Pancreas (tissue), 10 donors: ENCODE measurements at regions not wholly inside any gene's neighbourhood (a gene's known extent, or its start where the extent isn't known, plus 50 kb on each side); places are given as distances from the start of the nearest gene placed in this dataset.

ENCODE experiments used
- ATAC-seq, 4 donors: fragments of 200-7000 bp; cut with Tn5 transposase; one replicate each; pipeline versions ENCODE4 v1.8.0 to v1.9.1; 2020; ENCODE audit warnings: mild to moderate bottlenecking in 4 of 4, moderate library complexity in 4 of 4
- DNase-seq, 6 donors: peaks; one replicate each; pipeline ENCODE4 v3.0.0-alpha.2; 2020
- FAIRE-seq: peaks from 2 replicates; lab custom pipeline; 2012; peaks lifted over from hg19 to GRCh38; lab: Jason Lieb, UNC
- H3K27ac ChIP-seq, 4 donors: fragments of 200-600 bp; sonication (generic); 1 replicate in 3 of 4; 2 replicates in 1 of 4; pipeline versions ENCODE4 v1.5.0 to v1.8.0; 2020
- H3K27me3 ChIP-seq, 4 donors: fragments of 200-600 bp; one replicate each; pipeline ENCODE4 v1.8.0; 2021
- H3K36me3 ChIP-seq, 3 donors: fragments of 200-600 bp; sonication (generic) in 1 of 3; one replicate each; pipeline versions ENCODE4 v1.5.0 to v1.8.0; 2020 to 2021
- H3K4me1 ChIP-seq, 3 donors: fragments of 200-600 bp; one replicate each; pipeline ENCODE4 v1.8.0; 2021
- H3K4me3 ChIP-seq, 4 donors: fragments of 200-600 bp; sonication (generic) in 2 of 4; one replicate each; pipeline versions ENCODE4 v1.5.0 to v1.8.0; 2020 to 2021
- H3K9me3 ChIP-seq, 4 donors: fragments of 200-600 bp; one replicate each; pipeline ENCODE4 v1.8.0; 2021
- WGBS, 2 donors: extraction: QIAGEN DNeasy Blood & Tissue Kit; methylation state at CpG; one replicate each; pipeline ENCODE4 v1.1.7; 2013; 5-methylcytosine and 5-hydroxymethylcytosine counted together
- intact Hi-C, 3 donors: fragments of 100-400 bp; cut with DNase I; formaldehyde crosslinking; loops; one replicate each; pipeline versions ENCODE4 v1.11.1 to v1.14.2; 2022
- TF ChIP-seq, protein P1 (sequence below), 4 donors: fragments of 200-600 bp; sonication (generic) in 3 of 4; IDR thresholded peaks; one replicate each; pipeline versions ENCODE4 v1.5.0 to v1.8.0; 2021; ENCODE audit warnings: antibody characterized with exemption in 4 of 4
- donor health status: healthy with polysubstance abuse.
- donor health status: DM: no; HTN: no; CAD: no; lungs with moderate emphysema.
- donor health status: DM: no; HTN: no; CAD: no.
- donor health status: control.
- donor health status: control.
- donor health status: Bipolar disorder and iron deficiency.
- donor health status: DM: yes; HTN: yes; CAD: no.
- donor health status: DM: no; HTN: no; CAD: no.
- donor health status: DM: no; HTN: no; CAD: no.
- donor health status: DM: yes; HTN: yes; CAD: no.

DNA sequence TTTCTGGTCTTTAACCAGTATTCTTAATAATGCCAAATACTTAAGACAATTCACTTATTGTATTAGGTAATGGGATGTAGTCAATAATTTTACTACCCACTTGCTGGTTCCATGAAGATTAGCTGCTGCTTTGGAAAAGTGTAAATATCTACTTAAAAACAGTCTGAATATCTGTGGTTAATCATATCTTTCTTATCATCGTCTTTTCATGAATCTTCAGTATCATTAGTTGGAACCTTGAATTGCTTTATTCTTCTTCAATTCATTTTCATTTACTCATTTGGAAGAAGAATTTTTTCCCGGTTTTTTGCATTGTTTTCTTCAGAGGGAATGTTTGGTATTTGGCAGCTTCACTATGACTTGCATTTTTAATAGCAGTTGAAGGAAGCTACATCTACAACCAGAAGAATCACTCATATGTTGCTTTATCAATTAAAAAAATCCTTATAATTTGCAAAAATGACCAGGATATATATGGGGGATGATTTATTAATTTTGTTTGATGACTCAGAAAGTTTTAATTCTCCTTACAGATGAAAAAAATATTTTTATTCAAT, 1398.3 kb upstream of the CDH6 start:
- Histone ChIP-seq H3K27ac (no peak overlapping the region), H3K9me3 (no peaks in the 10 kb centered on the region), H3K4me1 (no peaks in the 10 kb centered on the region), H3K27me3 (no peaks in the 10 kb centered on the region), H3K4me3 (no peak overlapping the region), H3K36me3 (no peaks in the 10 kb centered on the region)
- TF ChIP-seq, protein P1, sequence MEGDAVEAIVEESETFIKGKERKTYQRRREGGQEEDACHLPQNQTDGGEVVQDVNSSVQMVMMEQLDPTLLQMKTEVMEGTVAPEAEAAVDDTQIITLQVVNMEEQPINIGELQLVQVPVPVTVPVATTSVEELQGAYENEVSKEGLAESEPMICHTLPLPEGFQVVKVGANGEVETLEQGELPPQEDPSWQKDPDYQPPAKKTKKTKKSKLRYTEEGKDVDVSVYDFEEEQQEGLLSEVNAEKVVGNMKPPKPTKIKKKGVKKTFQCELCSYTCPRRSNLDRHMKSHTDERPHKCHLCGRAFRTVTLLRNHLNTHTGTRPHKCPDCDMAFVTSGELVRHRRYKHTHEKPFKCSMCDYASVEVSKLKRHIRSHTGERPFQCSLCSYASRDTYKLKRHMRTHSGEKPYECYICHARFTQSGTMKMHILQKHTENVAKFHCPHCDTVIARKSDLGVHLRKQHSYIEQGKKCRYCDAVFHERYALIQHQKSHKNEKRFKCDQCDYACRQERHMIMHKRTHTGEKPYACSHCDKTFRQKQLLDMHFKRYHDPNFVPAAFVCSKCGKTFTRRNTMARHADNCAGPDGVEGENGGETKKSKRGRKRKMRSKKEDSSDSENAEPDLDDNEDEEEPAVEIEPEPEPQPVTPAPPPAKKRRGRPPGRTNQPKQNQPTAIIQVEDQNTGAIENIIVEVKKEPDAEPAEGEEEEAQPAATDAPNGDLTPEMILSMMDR (IDR thresholded peaks at IDR 0.05), result no peak
- ATAC-seq (no peak), FAIRE-seq (no peak), DNase-seq (no peak)
- intact Hi-C loops, result no loop called here
- WGBS, 2 donors, result 25 to 35% methylated on average over 2 of the region's 2 CpGs

DNA sequence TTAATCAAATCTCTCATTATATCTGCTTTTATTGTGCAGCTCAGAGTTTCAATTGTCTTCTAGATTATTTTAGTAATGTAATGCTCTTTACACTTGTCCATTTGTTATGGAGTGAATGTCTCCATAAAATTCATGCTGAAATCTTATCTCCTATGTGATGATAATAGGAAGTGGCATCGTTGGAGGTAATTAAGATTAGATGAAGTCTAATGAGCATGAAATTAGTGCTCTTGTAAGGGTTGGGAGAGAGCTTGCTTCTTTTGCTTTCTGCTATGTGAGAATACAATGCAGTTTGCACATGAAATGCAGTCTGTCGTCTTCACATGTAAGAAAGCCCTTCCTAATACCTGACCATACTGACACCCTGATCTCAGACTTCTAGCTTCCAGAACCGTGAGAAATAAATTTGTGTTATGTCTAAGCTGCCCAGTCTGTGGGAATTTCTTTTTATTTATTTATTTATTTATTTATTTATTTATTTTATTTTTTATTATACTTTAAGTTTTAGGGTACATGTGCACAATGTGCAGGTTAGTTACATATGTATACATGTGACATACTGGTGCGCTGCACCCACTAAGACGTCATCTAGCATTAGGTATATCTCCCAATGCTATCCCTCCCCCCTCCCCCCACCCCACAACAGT, 1399.2 kb upstream of the CDH6 start:
- intact Hi-C loops, result no loop called here
- TF ChIP-seq, protein P1 (IDR thresholded peaks at IDR 0.05), result no peak
- Histone ChIP-seq H3K27me3 (no peaks in the 10 kb centered on the region), H3K4me1 (no peaks in the 10 kb centered on the region), H3K4me3 (no peak overlapping the region), H3K36me3 (no peaks in the 10 kb centered on the region), H3K27ac (no peak overlapping the region), H3K9me3 (no peaks in the 10 kb centered on the region)
- ATAC-seq (no peak), DNase-seq (no peak), FAIRE-seq (no peak)
- WGBS, 2 donors, result 42 to 48% methylated on average over 5 of the region's 5 CpGs

DNA sequence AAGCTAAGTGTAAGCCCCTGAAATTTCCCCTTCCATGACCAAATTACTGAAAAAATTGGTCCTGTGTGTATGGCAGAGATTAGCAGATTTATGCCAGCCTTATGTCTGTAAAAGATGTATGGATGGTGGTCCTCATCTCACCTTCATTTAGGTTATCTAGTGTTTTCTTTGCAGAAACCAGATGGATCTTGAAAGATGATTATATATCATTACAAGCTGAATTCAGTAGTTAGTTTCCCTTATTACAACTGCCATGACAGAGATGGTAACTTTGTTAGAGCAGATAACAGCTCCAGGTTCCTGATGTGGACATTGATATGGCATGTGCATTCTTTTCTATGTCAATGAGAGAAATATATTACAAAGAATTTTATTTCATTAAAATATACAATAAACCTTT, 1403.2 kb upstream of the CDH6 start:
- intact Hi-C loops, result no loop called here
- Histone ChIP-seq H3K4me1 (no peaks in the 10 kb centered on the region), H3K36me3 (no peaks in the 10 kb centered on the region), H3K27me3 (no peaks in the 10 kb centered on the region), H3K27ac (no peak overlapping the region), H3K4me3 (no peak overlapping the region), H3K9me3 (no peaks in the 10 kb centered on the region)
- no peak for FAIRE-seq
- TF ChIP-seq, protein P1 (IDR thresholded peaks at IDR 0.05), result no peak
- no peak for DNase-seq
- ATAC-seq, result no peak

DNA sequence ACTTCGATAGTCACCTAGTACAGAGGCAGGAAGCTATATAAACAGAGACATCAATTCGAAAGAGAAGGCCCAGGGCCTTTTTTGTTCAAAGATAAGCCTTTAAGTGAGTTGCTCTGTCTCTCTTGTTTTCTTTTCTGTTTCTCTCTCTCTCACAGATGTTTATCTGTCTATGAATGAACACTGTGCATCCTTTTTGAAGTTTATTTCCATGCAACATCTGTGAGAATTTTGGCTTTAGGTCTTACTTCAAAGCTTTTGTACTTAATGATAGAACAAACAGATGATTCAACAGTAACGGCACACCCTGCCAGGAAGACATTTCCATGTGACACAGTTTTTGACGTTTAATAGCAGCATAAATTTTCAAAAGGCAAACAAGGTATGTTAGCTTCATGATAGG, 1413.1 kb upstream of the CDH6 start:
- Histone ChIP-seq H3K9me3 (no peaks in the 10 kb centered on the region), H3K4me1 (no peaks in the 10 kb centered on the region), H3K27me3 (no peaks in the 10 kb centered on the region), H3K36me3 (no peaks in the 10 kb centered on the region), H3K27ac (no peak overlapping the region), H3K4me3 (no peak overlapping the region)
- ATAC-seq (no peak), FAIRE-seq (no peak), DNase-seq (no peak)
- TF ChIP-seq, protein P1 (IDR thresholded peaks at IDR 0.05), result no peak
- intact Hi-C loops, result no loop called here
- WGBS, 2 donors, result 28 to 33% methylated on average over 4 of the region's 4 CpGs

DNA sequence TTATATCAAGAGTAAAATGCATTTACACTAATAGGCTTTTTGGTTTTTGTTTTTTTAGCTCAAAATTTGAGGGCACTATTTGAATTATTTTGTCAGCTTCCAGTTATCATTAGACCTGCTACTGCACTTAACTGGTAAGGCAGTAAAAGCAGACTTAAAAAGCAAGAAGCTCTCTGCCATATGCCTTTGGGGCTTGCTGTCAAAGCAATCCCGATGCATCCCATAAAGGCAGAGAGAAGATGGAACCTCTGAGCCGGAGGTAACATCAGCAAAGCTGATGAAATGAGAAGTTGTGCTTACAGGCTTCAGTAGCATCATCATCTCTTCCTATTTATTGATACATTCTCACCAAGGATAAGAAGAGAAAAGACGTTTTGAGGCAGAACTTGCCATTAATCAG, 1414.3 kb upstream of the CDH6 start:
- Histone ChIP-seq H3K9me3 (no peaks in the 10 kb centered on the region), H3K36me3 (no peaks in the 10 kb centered on the region), H3K27ac (no peak overlapping the region), H3K4me3 (no peak overlapping the region), H3K27me3 (no peaks in the 10 kb centered on the region), H3K4me1 (no peaks in the 10 kb centered on the region)
- FAIRE-seq (no peak), ATAC-seq (no peak), DNase-seq (no peak)
- TF ChIP-seq, protein P1 (IDR thresholded peaks at IDR 0.05), result no peak
- 45 to 58% methylated on average over 3 of the region's 3 CpGs for WGBS, 2 donors
- intact Hi-C loops, result no loop called here
